ENCODE measurements at regions not wholly inside any gene's neighbourhood (a gene's known extent, or its start where the extent isn't known, plus 50 kb on each side); places are given as distances from the start of the nearest gene placed in this dataset.

- Mint-ChIP-seq H3K4me3 (no peak overlapping the region), H3K9me3 (peaks cover 4% of the 10 kb centered on the region), H3K27me3 (ENCODE audit: low read depth) (no peaks in the 10 kb centered on the region), H3K27ac (no peak overlapping the region), H3K4me1 (no peaks in the 10 kb centered on the region), H3K36me3 (ENCODE audit: low read depth) (no peaks in the 10 kb centered on the region)
- TF ChIP-seq CTCF (IDR thresholded peaks at IDR 0.05; ENCODE audit: unreplicated experiment in 3 of 3): no peak
These were observed 91.0 kb upstream of the MYCBP2 start for GRCh38 chr13:77417897-77418296.

DNA sequence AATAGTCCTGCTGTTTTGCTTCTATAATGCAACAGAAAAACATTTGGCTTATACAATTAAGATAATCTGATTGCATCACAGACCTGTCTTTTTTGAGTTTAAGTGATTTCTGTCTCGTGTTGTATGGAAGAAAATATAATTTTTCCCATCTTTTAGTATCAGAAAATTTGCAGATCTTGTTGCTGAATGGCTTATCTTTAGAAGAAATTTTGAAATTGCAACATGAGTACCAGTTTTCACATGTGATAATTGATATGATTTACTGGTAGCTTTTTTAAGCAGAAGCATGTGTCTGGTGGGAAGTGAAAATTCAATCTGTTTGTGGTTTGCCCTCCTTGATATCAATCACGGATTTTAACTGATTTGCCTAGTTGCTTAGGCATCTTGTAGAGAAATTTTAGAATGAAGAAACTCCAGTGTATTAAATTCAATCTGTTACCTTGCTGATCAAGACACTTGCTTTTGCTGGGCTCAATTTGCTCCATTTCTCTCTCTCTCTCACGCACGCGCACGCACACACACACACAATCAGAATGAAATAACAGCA lies 89.8 kb upstream of the MYCBP2 start:
- Mint-ChIP-seq H3K27me3 (ENCODE audit: low read depth) (no peaks in the 10 kb centered on the region), H3K9me3 (peaks cover 4% of the 10 kb centered on the region), H3K36me3 (ENCODE audit: low read depth) (no peaks in the 10 kb centered on the region), H3K27ac (no peak overlapping the region), H3K4me3 (no peak overlapping the region), H3K4me1 (no peaks in the 10 kb centered on the region)
- TF ChIP-seq CTCF (IDR thresholded peaks at IDR 0.05; ENCODE audit: unreplicated experiment in 3 of 3): no peak

GRCh38 chr13:77415253-77416071 lies 88.6 kb upstream of the MYCBP2 start:
- H3K27me3 Mint-ChIP-seq (ENCODE audit: low read depth): no peaks in the 10 kb centered on the region
- peaks cover 4% of the 10 kb centered on the region for H3K9me3 Mint-ChIP-seq
- no peaks in the 10 kb centered on the region for H3K4me1 Mint-ChIP-seq
- no peak for TF ChIP-seq CTCF (IDR thresholded peaks at IDR 0.05; ENCODE audit: unreplicated experiment in 3 of 3)
- no peak overlapping the region for H3K4me3 Mint-ChIP-seq
- no peak overlapping the region for H3K27ac Mint-ChIP-seq
- H3K36me3 Mint-ChIP-seq (ENCODE audit: low read depth): no peaks in the 10 kb centered on the region

GRCh38 chr13:77412860-77413259 lies 86.0 kb upstream of the MYCBP2 start:
- no peaks in the 10 kb centered on the region for H3K36me3 Mint-ChIP-seq (ENCODE audit: low read depth)
- no peak overlapping the region for H3K27ac Mint-ChIP-seq
- no peak overlapping the region for H3K4me3 Mint-ChIP-seq
- no peak for TF ChIP-seq CTCF (IDR thresholded peaks at IDR 0.05; ENCODE audit: unreplicated experiment in 3 of 3)
- no peaks in the 10 kb centered on the region for H3K4me1 Mint-ChIP-seq
- no peaks in the 10 kb centered on the region for H3K9me3 Mint-ChIP-seq
- no peaks in the 10 kb centered on the region for H3K27me3 Mint-ChIP-seq (ENCODE audit: low read depth)

DNA sequence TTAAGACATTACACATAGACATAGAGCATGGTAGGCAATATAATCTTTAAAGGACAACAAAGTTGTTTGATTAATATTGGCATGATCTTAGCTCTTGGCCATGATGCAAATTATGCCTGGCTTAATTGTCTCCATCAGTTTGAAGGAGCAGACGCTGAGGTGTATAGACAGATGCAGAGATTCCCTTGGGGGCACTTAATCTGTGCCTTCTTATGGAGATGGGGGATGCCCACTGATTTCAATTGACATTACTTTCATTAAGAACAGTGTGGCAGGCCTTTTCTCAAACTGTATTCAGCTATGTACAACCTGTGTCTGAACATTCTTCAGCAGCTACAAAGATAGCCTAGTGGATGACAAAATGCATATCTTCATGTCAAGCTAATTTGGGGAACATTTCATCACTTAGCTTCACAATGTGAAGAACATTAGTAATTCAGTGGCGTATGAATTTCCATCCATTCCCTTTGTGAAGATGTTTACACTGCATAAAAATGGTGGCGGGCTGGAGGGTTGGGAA lies 85.3 kb upstream of the MYCBP2 start:
- H3K4me1 Mint-ChIP-seq: no peaks in the 10 kb centered on the region
- H3K27ac Mint-ChIP-seq: no peak overlapping the region
- no peak for TF ChIP-seq CTCF (IDR thresholded peaks at IDR 0.05; ENCODE audit: unreplicated experiment in 3 of 3)
- no peaks in the 10 kb centered on the region for H3K27me3 Mint-ChIP-seq (ENCODE audit: low read depth)
- no peaks in the 10 kb centered on the region for H3K36me3 Mint-ChIP-seq (ENCODE audit: low read depth)
- no peak overlapping the region for H3K4me3 Mint-ChIP-seq
- no peaks in the 10 kb centered on the region for H3K9me3 Mint-ChIP-seq
